ENCODE measurements at regions not wholly inside any gene's neighbourhood (a gene's known extent, or its start where the extent isn't known, plus 50 kb on each side); places are given as distances from the start of the nearest gene placed in this dataset.

DNA sequence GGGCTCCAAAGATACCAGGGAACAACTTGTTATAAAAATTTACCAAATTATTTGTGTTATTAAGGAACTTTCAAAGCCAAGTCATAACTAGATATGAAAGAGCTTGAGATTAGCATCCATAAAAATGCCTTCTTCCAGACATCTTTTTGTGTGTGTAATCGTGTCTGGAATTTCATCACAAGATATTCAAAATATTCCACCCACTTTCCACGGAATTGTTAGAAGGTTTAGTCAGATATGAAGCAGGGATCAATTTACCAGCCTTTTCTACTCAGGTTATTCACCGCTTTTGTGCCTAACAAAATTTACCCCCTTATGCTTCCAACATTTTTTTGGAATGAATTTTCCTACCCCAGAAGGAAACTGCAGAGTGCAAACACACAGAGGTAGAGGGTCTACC lies 130.2 kb upstream of the ACVR2A start:
- Histone ChIP-seq H3K27ac (no peak overlapping the region), H3K4me3 (no peak overlapping the region), H3K27me3 (no peaks in the 10 kb centered on the region), H3K9me3 (no peaks in the 10 kb centered on the region), H3K4me1 (no peaks in the 10 kb centered on the region), H3K36me3 (no peaks in the 10 kb centered on the region)
- WGBS, result 78% methylated on average over 3 of the region's 3 CpGs
- no peak for DNase-seq (ENCODE audit: low spot score in 2 of 2)
- TF ChIP-seq, protein P1, sequence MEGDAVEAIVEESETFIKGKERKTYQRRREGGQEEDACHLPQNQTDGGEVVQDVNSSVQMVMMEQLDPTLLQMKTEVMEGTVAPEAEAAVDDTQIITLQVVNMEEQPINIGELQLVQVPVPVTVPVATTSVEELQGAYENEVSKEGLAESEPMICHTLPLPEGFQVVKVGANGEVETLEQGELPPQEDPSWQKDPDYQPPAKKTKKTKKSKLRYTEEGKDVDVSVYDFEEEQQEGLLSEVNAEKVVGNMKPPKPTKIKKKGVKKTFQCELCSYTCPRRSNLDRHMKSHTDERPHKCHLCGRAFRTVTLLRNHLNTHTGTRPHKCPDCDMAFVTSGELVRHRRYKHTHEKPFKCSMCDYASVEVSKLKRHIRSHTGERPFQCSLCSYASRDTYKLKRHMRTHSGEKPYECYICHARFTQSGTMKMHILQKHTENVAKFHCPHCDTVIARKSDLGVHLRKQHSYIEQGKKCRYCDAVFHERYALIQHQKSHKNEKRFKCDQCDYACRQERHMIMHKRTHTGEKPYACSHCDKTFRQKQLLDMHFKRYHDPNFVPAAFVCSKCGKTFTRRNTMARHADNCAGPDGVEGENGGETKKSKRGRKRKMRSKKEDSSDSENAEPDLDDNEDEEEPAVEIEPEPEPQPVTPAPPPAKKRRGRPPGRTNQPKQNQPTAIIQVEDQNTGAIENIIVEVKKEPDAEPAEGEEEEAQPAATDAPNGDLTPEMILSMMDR (IDR thresholded peaks at IDR 0.05), result no peak
- TF ChIP-seq POLR2AphosphoS5 (IDR thresholded peaks at IDR 0.05), result no peak
- no peak for TF ChIP-seq POLR2A (IDR thresholded peaks at IDR 0.05)

DNA sequence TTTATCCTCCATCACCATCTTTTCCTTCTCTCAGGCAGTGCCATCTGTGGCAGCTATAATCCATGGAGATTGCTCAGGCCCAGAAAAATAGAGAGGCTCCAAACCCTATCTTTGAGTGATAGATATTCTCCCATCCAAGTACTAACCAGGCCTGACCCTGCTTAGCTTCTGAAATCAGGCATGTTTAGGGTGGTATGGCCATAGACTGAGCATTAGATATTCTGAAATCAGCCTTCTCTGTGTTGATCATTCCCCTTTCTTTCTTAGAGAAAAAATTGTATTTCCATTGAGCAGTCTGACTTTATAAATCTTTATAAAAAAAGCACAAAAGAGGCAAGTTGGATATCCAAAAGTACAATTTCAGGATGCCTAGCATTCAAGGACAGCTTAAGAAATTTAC lies 131.5 kb upstream of the ACVR2A start:
- DNase-seq (ENCODE audit: low spot score in 2 of 2), result no peak
- no peak overlapping the region for H3K27ac ChIP-seq
- no peaks in the 10 kb centered on the region for H3K4me1 ChIP-seq
- no peaks in the 10 kb centered on the region for H3K27me3 ChIP-seq
- H3K4me3 ChIP-seq, result no peak overlapping the region
- TF ChIP-seq POLR2A (IDR thresholded peaks at IDR 0.05), result no peak
- TF ChIP-seq, protein P1 (IDR thresholded peaks at IDR 0.05), result no peak
- TF ChIP-seq EP300 (IDR thresholded peaks at IDR 0.05), result no peak
- no peak for TF ChIP-seq POLR2AphosphoS5 (IDR thresholded peaks at IDR 0.05)
- H3K36me3 ChIP-seq, result no peaks in the 10 kb centered on the region
- H3K9me3 ChIP-seq, result no peaks in the 10 kb centered on the region

DNA sequence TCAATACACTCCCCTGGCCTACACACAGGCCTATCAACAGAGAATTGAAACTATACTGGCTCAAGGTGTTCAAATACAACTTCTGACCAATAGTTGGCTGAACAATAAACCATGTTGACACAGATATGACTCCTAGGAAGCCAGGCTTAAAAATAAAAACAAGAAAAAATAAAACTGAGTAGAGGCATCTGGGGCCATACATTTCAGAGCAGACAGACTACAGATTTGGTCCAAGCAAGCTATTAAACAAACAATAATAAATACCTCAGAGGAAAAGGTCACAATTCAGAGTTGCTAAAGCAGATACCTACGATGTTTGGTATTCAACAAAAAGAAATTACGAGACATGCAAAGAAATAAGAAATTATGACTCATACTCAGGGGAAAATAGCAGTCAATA lies 132.8 kb upstream of the ACVR2A start:
- Histone ChIP-seq H3K36me3 (no peaks in the 10 kb centered on the region), H3K9me3 (no peaks in the 10 kb centered on the region), H3K4me3 (no peak overlapping the region), H3K27ac (no peak overlapping the region), H3K27me3 (no peaks in the 10 kb centered on the region), H3K4me1 (no peaks in the 10 kb centered on the region)
- 88% methylated on average over 2 of the region's 2 CpGs for WGBS
- TF ChIP-seq EP300 (IDR thresholded peaks at IDR 0.05), result no peak
- TF ChIP-seq POLR2AphosphoS5 (IDR thresholded peaks at IDR 0.05), result no peak
- TF ChIP-seq, protein P1 (IDR thresholded peaks at IDR 0.05), result no peak
- TF ChIP-seq POLR2A (IDR thresholded peaks at IDR 0.05), result no peak
- no peak for DNase-seq (ENCODE audit: low spot score in 2 of 2)

DNA sequence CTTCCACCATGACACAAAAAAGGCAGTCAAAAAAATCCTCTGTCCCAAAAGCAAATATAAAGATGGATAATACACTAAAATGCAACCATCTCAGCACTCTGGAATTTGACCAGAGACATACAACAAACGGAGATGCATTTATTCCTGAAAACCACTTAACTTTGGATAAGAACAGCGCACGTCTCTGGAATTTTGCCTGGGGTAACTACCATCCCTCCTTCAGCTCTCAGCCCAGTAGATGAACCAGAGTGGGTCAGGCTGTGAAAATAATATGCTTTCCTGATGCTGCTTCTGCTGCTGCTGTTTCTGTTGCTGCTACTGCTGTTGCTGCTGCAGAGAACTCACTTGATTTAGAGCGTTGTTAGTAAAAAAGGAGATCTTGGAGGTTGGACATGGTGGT lies 133.8 kb upstream of the ACVR2A start:
- H3K4me3 ChIP-seq, result no peak overlapping the region
- H3K36me3 ChIP-seq, result no peaks in the 10 kb centered on the region
- no peaks in the 10 kb centered on the region for H3K4me1 ChIP-seq
- no peak for DNase-seq (ENCODE audit: low spot score in 2 of 2)
- H3K9me3 ChIP-seq, result no peaks in the 10 kb centered on the region
- WGBS, result 94% methylated on average over 4 of the region's 4 CpGs
- H3K27me3 ChIP-seq, result no peaks in the 10 kb centered on the region
- TF ChIP-seq POLR2AphosphoS5 (IDR thresholded peaks at IDR 0.05) (no peak), POLR2A (IDR thresholded peaks at IDR 0.05) (no peak), EP300 (IDR thresholded peaks at IDR 0.05) (no peak)
- TF ChIP-seq, protein P1 (IDR thresholded peaks at IDR 0.05), result no peak
- H3K27ac ChIP-seq, result no peak overlapping the region

DNA sequence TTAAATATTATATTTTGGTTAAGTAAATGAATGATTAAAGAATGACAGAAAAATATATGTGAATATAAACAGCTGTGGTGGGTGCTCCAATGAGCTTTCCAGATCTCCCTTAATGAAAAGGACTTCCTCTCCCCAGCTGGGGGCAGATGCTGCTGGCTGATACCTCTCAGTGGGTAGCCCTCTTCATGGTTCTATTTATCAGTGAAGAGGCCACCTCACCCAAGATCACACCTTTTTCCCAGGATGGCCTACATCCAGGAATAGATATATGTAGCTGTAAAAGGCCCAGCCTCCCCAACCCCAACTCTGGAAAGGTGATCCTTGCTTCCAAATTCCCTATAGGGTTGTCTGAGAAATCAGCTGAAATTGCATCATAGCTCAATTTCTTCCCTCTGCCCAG lies 135.2 kb upstream of the ACVR2A start:
- no peak overlapping the region for H3K27ac ChIP-seq
- H3K4me1 ChIP-seq, result no peaks in the 10 kb centered on the region
- no peaks in the 10 kb centered on the region for H3K27me3 ChIP-seq
- no peaks in the 10 kb centered on the region for H3K36me3 ChIP-seq
- H3K4me3 ChIP-seq, result no peak overlapping the region
- no peak for DNase-seq (ENCODE audit: low spot score in 2 of 2)
- TF ChIP-seq POLR2AphosphoS5 (IDR thresholded peaks at IDR 0.05) (no peak), EP300 (IDR thresholded peaks at IDR 0.05) (no peak), POLR2A (IDR thresholded peaks at IDR 0.05) (no peak)
- TF ChIP-seq, protein P1 (IDR thresholded peaks at IDR 0.05), result no peak
- H3K9me3 ChIP-seq, result no peaks in the 10 kb centered on the region

Measured in suprapubic skin (tissue), 4 donors.